HEK293 (cell line): ENCODE measurements at regions not wholly inside any gene's neighbourhood (a gene's known extent, or its start where the extent isn't known, plus 50 kb on each side); places are given as distances from the start of the nearest gene placed in this dataset.
"Not testable (repeated sequence)": the region's sequence is repeated elsewhere in the genome, so short reads cannot be mapped to it uniquely, and the experiment has no call there.

Experiments used
- CTCF ChIA-PET: fragments of 350-600 bp; formaldehyde crosslinking; extraction: SDS; loops from one replicate; lab custom pipeline; 2021; ENCODE audit warnings: antibody characterized with exemption; lab: Yijun Ruan, JAX
- POLR2A ChIA-PET: fragments of 300-600 bp; formaldehyde crosslinking; extraction: SDS; loops from one replicate; lab custom pipeline; 2020; ENCODE audit warnings: antibody characterized with exemption, inconsistent platforms; lab: Yijun Ruan, JAX
- H3K27ac ChIP-seq: fragments of 200-500 bp; sonication (Bioruptor generic); 2 replicates; pipeline ENCODE4 v1.5.1; 2014; ENCODE audit warnings: low read depth, low read length, control low read depth, inconsistent platforms; ENCODE audit errors: extremely low read depth
- H3K36me3 ChIP-seq, 2 experiments: fragments of 200-500 bp in 1 of 2; sonication (Bioruptor generic) in 1 of 2; 1 replicate in 1 of 2; 2 replicates in 1 of 2; pipeline ENCODE4 v1.5.1; 2014 to 2017; ENCODE audit warnings: inconsistent platforms in 2 of 2, low read length in 2 of 2; ENCODE audit not compliant: control insufficient read depth in 2 of 2, insufficient read depth in 1 of 2
- H3K4me1 ChIP-seq: fragments of 200-500 bp; sonication (Bioruptor generic); 2 replicates; pipeline ENCODE4 v1.5.1; 2014; ENCODE audit warnings: mild to moderate bottlenecking, low read length, inconsistent platforms; ENCODE audit not compliant: control insufficient read depth, insufficient read depth
- H3K4me3 ChIP-seq: 2 replicates; pipeline ENCODE4 v1.5.1; 2011; ENCODE audit warnings: low read depth, mild to moderate bottlenecking, control low read depth, low read length, moderate library complexity
- H3K9me3 ChIP-seq: fragments of 200-500 bp; sonication (Bioruptor generic); 2 replicates; pipeline ENCODE4 v1.5.1; 2014; ENCODE audit warnings: low read depth, low read length, inconsistent platforms; ENCODE audit not compliant: control insufficient read depth, insufficient read depth
- ATF2 ChIP-seq: fragments of 450-650 bp; formaldehyde crosslinking; IDR thresholded peaks from 2 replicates; pipeline ENCODE4 v1.5.1; 2016; ENCODE audit warnings: missing biosample characterization, missing genetic modification characterization, low read depth
- BCL11A ChIP-seq: fragments of 450-650 bp; formaldehyde crosslinking; IDR thresholded peaks from 2 replicates; pipeline ENCODE4 v1.5.1; 2016; ENCODE audit warnings: low read depth, missing biosample characterization, missing genetic modification characterization
- ELK4 ChIP-seq: IDR thresholded peaks from 2 replicates; pipeline ENCODE4 v1.6.1; 2011; ENCODE audit warnings: mild to moderate bottlenecking, low read depth, low read length, borderline replicate concordance
- PRDM1 ChIP-seq: fragments of 450-650 bp; formaldehyde crosslinking; IDR thresholded peaks from 2 replicates; pipeline ENCODE4; 2016; ENCODE audit warnings: missing biosample characterization, missing genetic modification characterization
- TRIM28 ChIP-seq: IDR thresholded peaks from 2 replicates; pipeline ENCODE4 v1.6.1; 2011; ENCODE audit warnings: low read length, control low read depth, borderline replicate concordance
- YY2 ChIP-seq: fragments of 450-650 bp; formaldehyde crosslinking; IDR thresholded peaks from 2 replicates; pipeline ENCODE4 v1.5.1; 2016; ENCODE audit warnings: missing biosample characterization, missing genetic modification characterization
- ZNF146 ChIP-seq: fragments of 450-650 bp; formaldehyde crosslinking; IDR thresholded peaks from 2 replicates; pipeline ENCODE4 v1.5.1; 2016; ENCODE audit warnings: missing biosample characterization, missing genetic modification characterization
- ZNF157 ChIP-seq: fragments of 450-650 bp; formaldehyde crosslinking; IDR thresholded peaks from 2 replicates; pipeline ENCODE4 v1.5.1; 2016; ENCODE audit warnings: missing biosample characterization, missing genetic modification characterization
- ZNF184 ChIP-seq: fragments of 450-650 bp; IDR thresholded peaks from 2 replicates; pipeline ENCODE4 v1.5.1; 2018; ENCODE audit warnings: missing biosample characterization, mild to moderate bottlenecking, missing genetic modification characterization
- ZNF202 ChIP-seq: fragments of 450-650 bp; formaldehyde crosslinking; IDR thresholded peaks from 2 replicates; pipeline ENCODE4 v1.5.1; 2016; ENCODE audit warnings: missing biosample characterization, missing genetic modification characterization, borderline replicate concordance
- ZNF248 ChIP-seq: fragments of 450-650 bp; formaldehyde crosslinking; IDR thresholded peaks from 2 replicates; pipeline ENCODE4 v1.5.1; 2017; ENCODE audit warnings: missing biosample characterization, missing genetic modification characterization
- ZNF433 ChIP-seq: fragments of 450-650 bp; formaldehyde crosslinking; IDR thresholded peaks from 2 replicates; pipeline ENCODE4 v1.5.1; 2016; ENCODE audit warnings: missing biosample characterization, missing genetic modification characterization, low read depth
- ZNF571 ChIP-seq: fragments of 450-650 bp; formaldehyde crosslinking; IDR thresholded peaks from 2 replicates; pipeline ENCODE4 v1.5.0; 2017; ENCODE audit warnings: missing biosample characterization, missing genetic modification characterization
- ZNF580 ChIP-seq: fragments of 450-650 bp; formaldehyde crosslinking; IDR thresholded peaks from 2 replicates; pipeline ENCODE4 v1.5.1; 2016; ENCODE audit warnings: missing biosample characterization, missing genetic modification characterization
- ZSCAN16 ChIP-seq: fragments of 450-650 bp; formaldehyde crosslinking; IDR thresholded peaks from 2 replicates; pipeline ENCODE4 v1.5.1; 2016; ENCODE audit warnings: missing biosample characterization, missing genetic modification characterization
- ZSCAN4 ChIP-seq: fragments of 450-650 bp; formaldehyde crosslinking; IDR thresholded peaks from 2 replicates; pipeline ENCODE4 v1.5.1; 2017; ENCODE audit warnings: missing biosample characterization, missing genetic modification characterization

GRCh38 chr2:37573451-37574388, 97.7 kb downstream of the CDC42EP3 start:
- TF ChIP-seq ELK4 (no peak), ZSCAN4 (tag by site-specific recombination) (no peak), ZNF157 (tag by site-specific recombination) (no peak), ZNF184 (no peak), ZNF248 (no peak)
- CTCF ChIA-PET, result interaction anchor here (0.6 to 0.7 kb wide), 2 partner anchors 297 to 1007 kb away, joined by 3 read pairs; no protein-coding TSS in a partner anchor

GRCh38 chr2:37575780-37576179, 95.7 kb downstream of the CDC42EP3 start:
- Histone ChIP-seq H3K27ac (no peak overlapping the region), H3K4me1 (no peaks in the 10 kb centered on the region), H3K4me3 (no peak overlapping the region), H3K9me3 (no peaks in the 10 kb centered on the region), H3K36me3 (no peaks in the 10 kb centered on the region)
- TF ChIP-seq ATF2 (tag by site-specific recombination) (no peak), TRIM28 (no peak), ZNF433 (tag by site-specific recombination) (no peak), ZSCAN16 (tag by site-specific recombination) (no peak), YY2 (tag by site-specific recombination) (no peak), ZNF202 (tag by site-specific recombination) (no peak), BCL11A (tag by site-specific recombination) (no peak), ZNF571 (tag by site-specific recombination) (no peak), PRDM1 (tag by site-specific recombination) (no peak)
- POLR2A ChIA-PET, result no interaction called here
- CTCF ChIA-PET, result interaction anchor here (0.5 to 1.5 kb wide), 3 partner anchors 14 to 1128 kb away, joined by 3 to 5 read pairs (median 3); no protein-coding TSS in a partner anchor

More at GRCh38 chr2:37573451-37574388, 97.7 kb downstream of the CDC42EP3 start:
- no peak overlapping the region for H3K4me3 ChIP-seq
- no peaks in the 10 kb centered on the region for H3K36me3 ChIP-seq
- H3K4me1 ChIP-seq, result no peaks in the 10 kb centered on the region
- H3K27ac ChIP-seq, result no peak overlapping the region
- POLR2A ChIA-PET, result no interaction called here
- no peaks in the 10 kb centered on the region for H3K9me3 ChIP-seq

- CTCF ChIA-PET, result interaction anchor here (0.7 to 1.5 kb wide), 2 partner anchors 15 to 1128 kb away, joined by 3 to 5 read pairs; no protein-coding TSS in a partner anchor
- H3K4me1 ChIP-seq, H3K27ac ChIP-seq, POLR2A ChIA-PET, H3K9me3 ChIP-seq, H3K36me3 ChIP-seq, H3K4me3 ChIP-seq: not testable (repeated sequence)
- TF ChIP-seq ZNF580 (tag by site-specific recombination) (0 out of 2 replicates have a peak, but pooled peaks have one; percentile 15), ZNF146 (tag by site-specific recombination) (peak; percentile 63)
These were observed 95.2 kb downstream of the CDC42EP3 start for GRCh38 chr2:37576194-37576593.
